ENCODE measurements at regions not wholly inside any gene's neighbourhood (a gene's known extent, or its start where the extent isn't known, plus 50 kb on each side); places are given as distances from the start of the nearest gene placed in this dataset.

DNA sequence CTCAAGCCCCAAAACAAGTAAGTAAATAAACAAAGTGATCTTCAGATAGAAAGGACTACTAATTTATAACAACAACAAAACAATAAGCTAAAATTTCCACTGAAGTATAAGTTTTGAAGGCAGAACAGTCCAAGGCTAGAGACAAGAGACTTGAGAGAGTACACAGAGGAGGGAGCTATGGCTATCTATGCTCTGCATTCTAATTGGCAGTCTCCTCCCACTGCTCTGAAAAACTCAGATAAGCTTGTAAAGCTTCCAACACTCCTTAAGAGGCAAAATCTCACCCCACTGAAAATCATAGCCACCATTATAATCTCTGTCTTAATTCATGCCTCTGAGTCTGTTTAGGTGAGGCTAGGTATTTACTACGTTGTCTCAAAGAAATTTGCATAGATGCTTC, 714.6 kb upstream of the LRATD1 start:
- Histone ChIP-seq H3K9me3 (ENCODE audit: low read length) (no peaks in the 10 kb centered on the region), H3K79me2 (ENCODE audit: insufficient read depth, low read depth, low read length) (no peaks in the 10 kb centered on the region), H2AFZ (ENCODE audit: low read length) (no peak overlapping the region), H4K20me1 (ENCODE audit: insufficient read depth, low read length) (no peaks in the 10 kb centered on the region), H3K4me2 (ENCODE audit: low read length) (no peak overlapping the region), H3K4me1 (ENCODE audit: insufficient read depth, low read length, poor library complexity, severe bottlenecking) (no peaks in the 10 kb centered on the region), H3K27ac (ENCODE audit: low read depth, low read length, poor library complexity, severe bottlenecking) (no peak overlapping the region), H3K4me3 (ENCODE audit: low read depth, low read length, poor library complexity, severe bottlenecking) (no peak overlapping the region), H3K36me3 (ENCODE audit: insufficient read depth, low read length) (no peaks in the 10 kb centered on the region), H3K9me2 (ENCODE audit: insufficient read depth, low read length) (no peaks in the 10 kb centered on the region)
- TF ChIP-seq EZH2phosphoT487 (IDR thresholded peaks at IDR 0.05; ENCODE audit: borderline replicate concordance, low read depth, low read length) (no peak), CTCF (conservative IDR thresholded peaks at IDR 0.05; ENCODE audit: low read length) (no peak)
- ChIA-PET CTCF (ENCODE audit: unreplicated experiment) (no interaction called here), POLR2A (no interaction called here)
- no TSS peak for BruUV-seq (replicated peaks)
- intact Hi-C loops (cut with micrococcal nuclease; ENCODE audit: unreplicated experiment): no loop called here
- no peak for DNase-seq (ENCODE audit: low spot score)

GRCh38 chr2:13919981-13920382, 712.5 kb upstream of the LRATD1 start:
- no peaks in the 10 kb centered on the region for H3K79me2 ChIP-seq (ENCODE audit: insufficient read depth, low read depth, low read length)
- intact Hi-C loops (cut with micrococcal nuclease; ENCODE audit: unreplicated experiment): no loop called here
- H2AFZ ChIP-seq (ENCODE audit: low read length): no peak overlapping the region
- TF ChIP-seq CTCF (conservative IDR thresholded peaks at IDR 0.05; ENCODE audit: low read length) (no peak), EZH2phosphoT487 (IDR thresholded peaks at IDR 0.05; ENCODE audit: borderline replicate concordance, low read depth, low read length) (no peak)
- no TSS peak for BruUV-seq (replicated peaks)
- H3K9me2 ChIP-seq (ENCODE audit: insufficient read depth, low read length): no peaks in the 10 kb centered on the region
- no peak overlapping the region for H3K27ac ChIP-seq (ENCODE audit: low read depth, low read length, poor library complexity, severe bottlenecking)
- ChIA-PET CTCF (ENCODE audit: unreplicated experiment) (no interaction called here), POLR2A (no interaction called here)
- no peaks in the 10 kb centered on the region for H4K20me1 ChIP-seq (ENCODE audit: insufficient read depth, low read length)
- H3K9me3 ChIP-seq (ENCODE audit: low read length): no peaks in the 10 kb centered on the region
- no peaks in the 10 kb centered on the region for H3K36me3 ChIP-seq (ENCODE audit: insufficient read depth, low read length)
- H3K4me3 ChIP-seq (ENCODE audit: low read depth, low read length, poor library complexity, severe bottlenecking): no peak overlapping the region
- no peak for DNase-seq (ENCODE audit: low spot score)
- H3K4me1 ChIP-seq (ENCODE audit: insufficient read depth, low read length, poor library complexity, severe bottlenecking): no peaks in the 10 kb centered on the region
- no peak overlapping the region for H3K4me2 ChIP-seq (ENCODE audit: low read length)

DNA sequence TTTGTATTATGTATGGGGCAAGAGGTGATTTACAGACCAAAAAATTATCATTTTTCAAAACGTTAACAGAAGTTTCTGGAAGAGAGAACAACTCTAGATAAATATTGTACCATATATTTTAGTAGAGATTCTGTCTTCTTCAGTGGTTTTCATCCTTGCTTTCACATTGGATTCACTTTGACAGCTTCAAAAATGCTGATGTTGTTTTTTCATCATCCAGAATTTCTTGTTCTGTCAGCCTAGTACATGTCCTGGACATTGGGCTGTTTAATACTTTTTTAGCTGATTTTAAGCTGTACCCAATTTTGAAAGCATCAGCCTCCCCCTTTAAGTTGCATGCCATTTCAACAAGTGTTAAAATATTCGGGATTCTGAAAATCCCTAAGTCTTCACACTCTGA, 711.3 kb upstream of the LRATD1 start:
- no peak for DNase-seq (ENCODE audit: low spot score)
- BruUV-seq (replicated peaks): no TSS peak
- Histone ChIP-seq H3K36me3 (ENCODE audit: insufficient read depth, low read length) (no peaks in the 10 kb centered on the region), H2AFZ (ENCODE audit: low read length) (no peak overlapping the region), H3K9me2 (ENCODE audit: insufficient read depth, low read length) (no peaks in the 10 kb centered on the region), H3K4me1 (ENCODE audit: insufficient read depth, low read length, poor library complexity, severe bottlenecking) (no peaks in the 10 kb centered on the region), H4K20me1 (ENCODE audit: insufficient read depth, low read length) (no peaks in the 10 kb centered on the region), H3K4me3 (ENCODE audit: low read depth, low read length, poor library complexity, severe bottlenecking) (no peak overlapping the region), H3K27ac (ENCODE audit: low read depth, low read length, poor library complexity, severe bottlenecking) (no peak overlapping the region), H3K4me2 (ENCODE audit: low read length) (no peak overlapping the region), H3K9me3 (ENCODE audit: low read length) (no peaks in the 10 kb centered on the region), H3K79me2 (ENCODE audit: insufficient read depth, low read depth, low read length) (no peaks in the 10 kb centered on the region)
- ChIA-PET POLR2A (no interaction called here), CTCF (ENCODE audit: unreplicated experiment) (no interaction called here)
- no peak for TF ChIP-seq EZH2phosphoT487 (IDR thresholded peaks at IDR 0.05; ENCODE audit: borderline replicate concordance, low read depth, low read length)
- no peak for TF ChIP-seq CTCF (conservative IDR thresholded peaks at IDR 0.05; ENCODE audit: low read length)
- intact Hi-C loops (cut with micrococcal nuclease; ENCODE audit: unreplicated experiment): no loop called here
